HG03135 (cell line): ENCODE measurements at regions not wholly inside any gene's neighbourhood (a gene's known extent, or its start where the extent isn't known, plus 50 kb on each side); places are given as distances from the start of the nearest gene placed in this dataset.
"Not testable (repeated sequence)": the region's sequence is repeated elsewhere in the genome, so short reads cannot be mapped to it uniquely, and the experiment has no call there.

Experiments
- ATAC-seq: cut with Tn5 transposase; IDR thresholded peaks from one replicate; pipeline ENCODE4 v1.9.1; 2021; ENCODE audit warnings: mild to moderate bottlenecking, moderate library complexity; ENCODE audit not compliant: unreplicated experiment

DNA sequence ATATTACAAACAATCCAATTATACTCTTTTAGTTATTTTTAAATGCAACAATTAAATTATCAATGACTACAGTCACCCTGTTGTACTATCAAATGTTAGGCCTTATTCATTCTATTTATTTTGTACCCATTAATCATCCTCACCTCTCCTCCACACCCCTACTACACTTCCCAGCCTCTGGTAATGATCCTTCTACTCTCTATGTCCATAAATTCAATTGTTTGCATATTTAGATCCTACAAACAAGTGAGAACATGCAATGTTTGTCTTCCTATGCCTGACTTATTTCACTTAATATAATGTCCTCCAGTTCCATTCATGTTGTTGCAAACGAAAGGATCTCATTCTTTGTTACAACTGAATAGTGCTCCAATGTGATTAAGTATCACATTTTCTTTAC, 1414.6 kb downstream of the SLITRK1 start:
- ATAC-seq: no peak

DNA sequence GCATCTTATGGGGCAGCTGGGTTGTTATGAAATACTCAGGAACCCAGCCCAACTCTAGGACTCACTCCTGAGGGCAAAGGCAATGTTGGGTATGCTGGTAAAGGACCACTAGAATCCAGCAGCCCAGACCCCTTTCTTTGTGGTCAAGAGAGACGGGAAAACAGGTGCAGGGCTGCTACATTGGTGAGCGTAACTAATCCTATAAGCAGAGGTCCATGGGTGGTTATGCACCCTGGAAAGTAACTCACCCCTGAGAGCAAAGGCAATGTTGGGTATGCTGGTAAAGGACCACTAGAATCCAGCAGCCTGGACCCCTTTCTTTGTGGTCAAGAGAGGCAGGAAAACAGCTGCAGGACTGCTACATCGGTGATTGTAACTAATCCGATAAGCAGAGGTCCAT, 1422.7 kb downstream of the SLITRK1 start:
- ATAC-seq: not testable (repeated sequence)

DNA sequence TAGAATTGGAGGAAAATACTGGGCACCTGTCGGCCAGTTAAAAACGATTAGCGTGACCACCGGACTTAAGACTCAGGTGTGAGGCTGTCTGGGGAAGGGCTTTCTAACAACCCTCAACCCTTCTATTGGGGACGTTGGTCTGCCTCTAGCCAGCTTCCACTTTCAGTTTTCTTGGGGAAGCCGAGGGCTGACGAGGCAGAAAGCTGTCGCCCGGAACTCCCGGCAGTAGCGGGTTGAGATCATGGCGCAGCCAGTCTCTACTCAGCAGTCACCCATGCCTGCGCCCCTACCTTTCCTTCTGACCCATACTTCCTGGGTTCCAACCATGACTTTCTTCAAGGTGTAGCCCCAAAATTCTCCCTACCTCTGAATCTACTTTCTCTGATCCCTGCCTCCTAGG, 1424.1 kb downstream of the SLITRK1 start:
- no peak for ATAC-seq

DNA sequence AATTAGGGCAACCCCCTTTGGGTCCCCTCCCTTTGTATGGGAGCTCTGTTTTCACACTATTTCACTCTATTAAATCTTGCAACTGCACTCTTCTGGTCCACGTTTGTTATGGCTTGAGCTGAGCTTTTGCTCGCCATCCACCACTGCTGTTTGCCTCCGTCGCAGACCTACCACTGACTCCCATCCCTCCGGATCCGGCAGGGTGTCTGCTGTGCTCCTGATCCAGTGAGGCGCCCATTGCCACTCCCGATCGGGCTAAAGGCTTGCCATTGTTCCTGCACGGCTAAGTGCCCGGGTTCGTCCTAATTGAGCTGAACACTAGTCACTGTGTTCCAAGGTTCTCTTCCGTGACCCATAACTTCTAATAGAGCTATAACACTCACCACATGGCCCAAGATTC, 1424.7 kb downstream of the SLITRK1 start:
- ATAC-seq: not testable (repeated sequence)

DNA sequence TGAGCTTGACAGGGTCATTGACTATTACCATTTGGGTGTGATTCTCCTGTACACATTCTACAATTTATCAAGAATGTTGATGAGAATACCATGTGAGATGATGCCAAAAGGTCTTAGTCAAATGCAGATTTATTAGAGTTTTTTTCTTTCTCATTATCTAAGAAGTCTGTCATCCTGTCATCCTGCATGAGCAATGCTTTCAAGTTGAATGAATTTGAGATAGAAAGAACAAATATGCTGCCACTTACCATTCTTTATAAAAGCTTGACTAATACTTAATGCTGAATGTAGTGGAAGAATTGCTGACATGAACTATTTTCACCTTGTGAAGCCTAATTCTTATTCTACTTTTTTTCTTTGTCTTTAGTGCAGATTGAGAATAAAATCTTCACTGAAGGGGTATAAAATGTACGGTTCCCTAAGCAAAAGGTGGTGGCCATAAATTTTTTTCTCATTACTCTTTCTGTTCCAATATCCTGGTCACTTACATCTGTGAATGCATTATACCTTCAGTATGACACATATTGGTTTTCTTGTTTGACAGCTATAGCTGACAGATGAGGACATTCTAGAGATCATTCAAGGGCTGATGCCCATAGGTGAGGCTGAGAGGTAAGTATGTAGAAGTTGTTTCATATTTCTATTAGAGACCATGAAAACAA, 1434.7 kb downstream of the SLITRK1 start:
- ATAC-seq: no peak

DNA sequence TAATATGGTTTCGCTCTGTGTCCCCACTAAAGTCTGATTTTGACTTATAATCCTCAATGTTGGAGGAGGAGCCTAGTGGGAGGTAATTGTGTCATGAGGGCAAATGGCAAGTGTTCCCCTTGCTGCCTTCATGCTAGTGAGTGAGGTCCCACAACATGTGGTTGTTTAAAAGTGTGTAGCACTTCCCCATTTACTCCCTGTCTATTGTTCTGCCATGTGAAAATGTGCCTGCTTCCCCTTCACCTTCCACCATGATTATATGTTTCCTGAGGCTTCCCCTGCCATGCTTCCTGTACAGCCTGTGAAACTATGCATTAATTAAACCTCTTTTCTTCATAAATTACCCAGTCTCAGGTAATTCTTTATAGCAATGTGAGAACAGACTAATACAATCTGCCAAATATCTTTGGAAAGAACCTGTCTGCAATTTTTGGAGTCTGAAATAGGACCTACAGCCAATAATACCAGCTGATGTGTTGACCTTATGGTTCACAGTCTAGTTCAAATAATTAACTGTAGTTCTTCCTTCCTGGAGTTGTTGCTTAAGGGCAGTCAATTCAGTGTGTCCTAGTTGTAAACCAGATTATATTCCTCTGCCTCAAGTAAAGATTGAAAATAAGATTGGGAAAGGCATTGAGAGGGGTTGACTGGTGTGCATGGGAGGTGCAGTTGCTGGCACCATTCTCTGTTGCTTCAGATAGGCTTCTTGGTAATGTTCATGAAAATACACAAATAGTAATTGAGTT, 1442.9 kb downstream of the SLITRK1 start:
- ATAC-seq: no peak

DNA sequence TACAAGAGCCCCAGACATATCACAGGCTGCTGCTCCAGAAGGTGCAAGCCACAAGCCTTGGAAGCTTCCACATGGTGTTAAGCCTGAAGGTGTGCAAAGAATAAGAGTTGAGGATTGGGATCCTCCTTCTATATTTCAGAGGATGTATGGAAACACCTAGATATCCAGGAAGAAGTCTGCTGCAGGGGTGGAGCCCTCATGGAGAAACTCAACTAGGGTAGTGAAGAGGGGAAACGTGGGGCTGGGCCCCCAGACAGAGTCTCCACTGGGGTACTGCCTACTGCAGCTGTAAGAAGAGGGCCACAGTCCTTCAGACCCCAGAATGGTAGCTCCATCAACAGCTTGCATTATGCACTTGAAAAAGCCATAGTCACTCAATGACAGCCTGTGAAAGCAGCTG, 1444.0 kb downstream of the SLITRK1 start:
- no peak for ATAC-seq

DNA sequence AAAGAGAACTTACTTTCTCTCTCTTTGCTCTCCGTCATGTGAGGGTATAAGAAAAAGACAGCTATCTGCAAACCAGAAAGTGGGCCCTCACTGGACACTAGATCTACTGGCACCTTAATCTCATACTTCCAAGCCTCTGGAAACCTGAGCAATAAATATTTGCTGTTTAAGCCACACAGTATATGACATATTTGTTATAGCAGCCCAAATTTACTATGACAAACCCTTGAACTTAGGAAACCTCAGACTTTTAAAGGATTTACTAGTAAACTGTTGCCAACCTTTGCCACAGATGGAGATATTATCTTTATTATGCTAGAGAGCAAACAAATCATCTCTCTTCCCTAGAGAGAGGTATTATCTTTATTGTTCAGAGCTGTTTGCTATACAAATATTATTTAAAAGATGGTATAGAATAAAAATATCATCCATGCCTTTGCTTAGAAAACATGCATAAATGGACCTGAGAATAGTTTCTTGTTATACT, 1446.1 kb downstream of the SLITRK1 start:
- ATAC-seq: no peak

DNA sequence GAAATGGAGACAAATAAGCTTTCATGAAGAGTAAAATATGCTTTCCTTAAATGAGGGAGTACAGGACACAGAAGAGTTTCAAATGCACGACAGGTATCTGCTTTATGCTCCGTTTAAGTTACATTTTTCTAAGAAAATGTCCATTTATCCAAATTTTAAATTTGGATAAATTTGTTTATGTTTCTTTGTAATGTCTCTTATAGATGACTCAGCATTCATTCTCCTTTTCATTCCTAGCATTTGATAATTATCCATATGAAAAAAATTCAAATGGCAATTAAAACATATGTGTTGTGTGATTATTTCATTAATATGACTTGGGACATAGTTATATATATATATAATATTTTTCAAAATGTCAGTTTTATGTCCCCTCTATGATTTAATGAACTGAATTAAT, 1449.3 kb downstream of the SLITRK1 start:
- no peak for ATAC-seq

DNA sequence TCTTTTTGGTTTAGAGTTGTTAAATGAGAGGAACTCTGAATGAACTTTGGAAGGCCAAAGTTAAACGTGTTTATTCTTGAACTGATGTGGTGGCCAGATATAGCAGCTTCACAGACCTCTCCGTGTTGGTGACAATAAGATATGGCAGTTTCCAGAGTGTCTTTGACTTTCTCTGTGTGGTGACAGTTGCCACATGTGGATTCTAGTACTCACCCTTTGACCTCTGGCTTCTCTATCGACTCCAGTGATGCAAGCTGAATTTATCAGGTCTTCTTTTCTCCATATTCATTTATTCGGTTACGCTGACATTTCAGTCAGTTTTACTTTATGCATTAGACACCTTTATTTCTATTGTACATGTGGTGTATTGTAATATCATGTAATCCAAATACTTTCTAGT, 1469.5 kb downstream of the SLITRK1 start:
- ATAC-seq: no peak

DNA sequence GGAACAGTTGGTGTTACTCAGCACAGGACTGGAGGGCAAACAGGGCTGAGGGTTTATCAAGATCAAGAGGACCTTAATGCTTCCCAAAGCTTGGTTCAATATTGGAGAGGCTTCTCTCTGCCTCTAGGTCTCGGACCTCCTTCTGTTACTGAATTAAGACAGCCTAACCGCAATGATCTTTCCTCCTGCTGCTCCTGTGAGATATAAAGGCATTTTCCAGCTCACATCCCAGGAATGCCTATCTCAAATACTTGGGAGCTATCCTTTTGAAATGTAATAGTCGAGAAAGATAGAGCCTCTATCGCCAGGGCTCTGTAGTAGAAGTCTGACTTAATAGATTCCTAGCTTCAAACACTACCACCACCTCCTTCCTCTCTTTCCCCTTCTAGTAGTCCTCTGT, 1475.0 kb downstream of the SLITRK1 start:
- ATAC-seq: no peak

DNA sequence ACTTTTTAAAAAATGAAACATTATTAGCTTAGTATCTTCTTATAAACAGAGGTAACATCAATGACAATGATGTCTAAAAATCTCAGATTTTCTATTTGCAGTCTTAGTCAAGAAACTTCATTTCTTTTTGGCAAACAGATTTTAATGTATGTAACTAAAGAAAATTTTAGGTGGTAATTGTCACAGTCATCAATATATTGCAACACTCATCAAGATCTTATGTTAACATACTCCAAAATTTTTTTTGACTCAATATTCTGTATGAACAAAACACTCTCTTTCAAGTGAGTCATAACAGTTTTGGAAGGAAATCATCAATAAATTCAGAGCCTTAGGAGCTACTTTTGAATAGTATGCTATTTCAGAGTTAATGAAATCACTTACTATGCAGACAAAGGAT, 1507.6 kb downstream of the SLITRK1 start:
- no peak for ATAC-seq

DNA sequence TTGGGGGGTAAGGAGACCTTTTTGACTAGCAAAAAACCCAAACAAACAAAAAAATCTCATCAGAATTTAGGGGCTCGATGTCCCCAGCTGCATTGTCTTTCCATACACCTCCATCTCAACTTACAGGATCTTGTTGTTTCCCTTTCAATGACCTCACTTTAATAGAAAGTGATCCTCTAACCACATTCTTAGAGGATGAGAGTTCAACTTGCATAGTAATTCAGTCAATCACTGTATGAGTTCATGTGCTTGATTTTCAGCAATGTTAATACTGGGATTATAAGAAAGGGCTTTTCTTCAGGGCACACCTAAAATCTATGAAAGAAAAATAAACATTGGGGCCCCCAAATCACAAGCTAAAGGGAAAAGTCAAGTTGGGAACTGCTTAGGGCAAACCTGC, 1512.0 kb downstream of the SLITRK1 start:
- ATAC-seq: no peak

DNA sequence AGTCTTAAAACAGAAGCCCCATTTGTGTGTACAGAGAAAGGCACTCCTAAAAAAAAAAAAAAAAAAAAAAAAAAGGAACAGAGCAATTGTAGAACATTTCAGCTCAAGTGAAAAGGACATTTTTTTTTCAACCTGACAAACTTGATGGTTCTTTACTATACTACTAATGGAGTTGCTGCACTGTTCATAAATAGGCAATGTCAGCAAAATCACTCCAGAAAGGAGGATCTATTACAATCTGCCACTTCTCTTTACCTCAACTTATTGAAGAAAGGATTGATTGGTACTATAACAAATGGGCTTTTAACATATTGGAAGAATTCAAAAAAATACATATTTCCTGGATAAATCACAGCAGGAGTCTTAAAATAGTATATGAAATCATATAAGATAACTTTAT, 1517.7 kb downstream of the SLITRK1 start:
- no peak for ATAC-seq

DNA sequence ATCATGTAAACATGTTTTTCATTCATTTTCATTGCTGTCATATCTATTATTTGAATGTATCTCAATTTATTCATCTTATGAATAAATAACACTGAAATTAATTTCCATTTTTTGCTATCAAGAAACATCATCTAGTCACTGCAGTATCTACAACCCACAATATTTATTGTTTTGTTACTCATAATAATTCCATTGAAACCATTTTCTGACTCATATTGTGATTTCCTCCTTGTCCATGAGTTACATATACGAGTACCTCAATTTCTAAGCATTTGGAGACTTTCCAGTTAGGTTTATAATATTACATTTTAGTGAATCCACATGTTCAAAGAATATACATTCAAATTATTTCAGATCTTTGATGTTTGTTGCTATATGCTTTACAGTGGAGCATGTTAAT, 1524.0 kb downstream of the SLITRK1 start:
- ATAC-seq: no peak

DNA sequence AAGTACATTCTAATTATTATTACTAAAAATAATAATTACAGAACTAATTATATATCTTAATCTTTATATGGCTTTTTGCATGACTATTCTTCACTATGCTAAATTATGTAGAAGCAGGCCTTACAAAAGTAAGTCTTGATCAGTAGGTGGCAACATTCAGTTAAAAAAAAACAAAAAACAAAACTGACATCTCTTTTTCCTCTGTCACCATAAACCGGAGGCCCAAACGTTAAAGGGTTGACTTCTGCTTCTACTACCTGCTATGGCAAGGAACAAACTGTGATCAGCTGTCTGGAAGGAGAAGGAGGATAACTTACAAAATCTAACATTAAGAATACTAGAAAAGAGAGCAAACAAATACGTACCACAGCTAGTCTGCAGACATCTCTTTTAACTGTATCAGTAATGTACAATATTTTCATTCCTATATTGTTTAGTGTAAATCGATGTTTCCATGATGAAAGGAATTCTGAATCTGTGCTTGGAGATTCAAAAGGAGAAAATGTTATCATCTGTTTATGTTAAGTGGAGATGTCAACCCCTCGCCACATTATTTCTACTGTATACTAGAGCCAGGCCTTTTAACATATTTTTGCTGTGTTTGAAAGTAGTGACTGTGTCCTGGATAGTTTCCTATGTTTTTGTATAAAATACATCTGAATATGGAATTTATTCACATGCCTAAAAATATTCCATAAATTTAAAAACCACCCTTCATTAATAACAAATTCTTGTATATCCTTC, 1525.4 kb downstream of the SLITRK1 start:
- ATAC-seq: no peak

DNA sequence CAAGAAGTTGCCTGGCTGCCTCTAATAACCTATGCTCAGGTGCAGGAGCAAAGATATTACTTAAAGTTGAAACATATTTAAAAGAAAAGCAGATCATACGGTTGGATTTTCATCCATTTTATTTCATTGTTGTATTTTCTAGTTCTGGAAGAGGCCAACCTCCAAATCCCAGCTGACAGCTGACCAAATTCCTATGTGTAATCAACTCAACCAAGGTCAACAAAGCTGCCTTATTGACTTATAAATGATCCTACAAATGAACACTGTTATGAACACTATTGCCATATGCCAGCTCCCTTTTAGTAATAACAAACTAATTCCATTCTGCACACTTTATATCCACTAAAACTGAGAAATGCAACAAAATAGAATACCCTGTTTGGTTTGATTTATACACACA, 1537.4 kb downstream of the SLITRK1 start:
- ATAC-seq: no peak

DNA sequence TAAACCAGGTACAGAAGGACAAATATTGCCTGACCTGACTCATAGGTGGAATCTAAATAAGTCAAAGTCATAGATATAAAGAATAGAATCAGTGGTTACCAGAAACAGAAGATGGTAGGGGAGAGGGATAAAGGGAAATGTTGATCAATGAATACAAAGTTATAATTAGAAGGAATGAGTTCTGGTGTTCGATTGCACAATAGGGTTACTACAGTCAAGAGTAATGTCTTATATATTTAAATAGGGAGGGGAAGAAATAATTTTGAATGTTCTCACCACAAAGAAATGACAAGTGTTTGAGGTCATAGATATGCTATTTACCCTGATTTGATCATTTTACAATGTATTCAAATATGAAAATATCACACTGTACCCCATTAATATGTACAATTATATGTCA, 1541.2 kb downstream of the SLITRK1 start:
- no peak for ATAC-seq

DNA sequence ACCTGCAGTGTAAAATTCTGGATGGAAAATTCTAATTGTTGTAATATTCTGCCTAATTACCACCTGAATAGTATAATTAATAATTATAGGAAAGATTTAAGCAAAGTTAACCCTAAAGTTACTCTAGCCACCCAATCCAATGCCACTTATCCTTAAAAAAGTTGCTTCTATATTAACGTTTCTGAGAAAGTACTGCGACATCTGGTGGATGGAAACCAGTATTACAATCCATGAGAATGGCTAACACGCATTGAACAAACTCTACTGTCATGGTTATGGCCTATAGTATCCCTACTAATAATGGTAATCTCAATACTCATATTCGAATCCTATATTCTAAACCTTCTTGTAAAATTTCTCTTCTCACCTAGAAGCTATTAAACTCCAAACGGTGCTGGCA, 1551.8 kb downstream of the SLITRK1 start:
- ATAC-seq: no peak

DNA sequence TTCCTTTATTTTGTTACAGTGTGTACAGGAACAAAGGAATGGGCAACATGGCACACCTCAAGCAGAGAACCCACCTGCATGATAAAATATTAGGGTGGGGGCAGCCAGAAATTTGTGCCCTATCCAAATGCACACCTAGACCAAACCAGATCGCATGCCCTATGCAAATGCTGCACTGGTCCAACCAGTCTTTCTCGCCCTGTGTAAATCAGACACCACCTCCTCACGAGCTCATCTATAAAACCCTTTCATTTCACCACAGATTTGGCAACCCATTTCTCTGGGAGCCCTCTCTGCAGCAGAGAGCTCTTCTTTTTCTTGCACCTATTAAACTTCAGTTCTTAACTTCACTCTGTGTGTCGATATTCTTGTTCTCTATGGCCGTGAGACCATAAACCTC, 1559.2 kb downstream of the SLITRK1 start:
- no peak for ATAC-seq

DNA sequence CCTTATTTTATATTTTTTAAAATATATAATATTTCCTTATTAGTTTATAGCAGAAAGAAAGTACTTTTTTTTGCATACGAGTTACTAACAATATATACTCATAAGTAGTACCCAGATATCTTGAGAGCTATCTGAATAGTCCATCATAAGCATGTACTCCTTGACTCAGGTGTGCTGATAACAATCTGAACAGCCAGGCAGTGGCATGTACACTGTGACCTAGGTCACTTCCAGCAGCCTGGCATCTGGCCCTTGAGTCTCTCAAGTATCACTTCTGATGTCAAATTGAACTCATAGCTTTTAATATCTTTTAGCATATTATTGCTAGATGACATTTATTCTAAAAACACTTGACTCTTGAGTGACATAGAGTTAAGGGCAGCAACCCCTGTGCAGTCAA, 1576.7 kb downstream of the SLITRK1 start:
- no peak for ATAC-seq

DNA sequence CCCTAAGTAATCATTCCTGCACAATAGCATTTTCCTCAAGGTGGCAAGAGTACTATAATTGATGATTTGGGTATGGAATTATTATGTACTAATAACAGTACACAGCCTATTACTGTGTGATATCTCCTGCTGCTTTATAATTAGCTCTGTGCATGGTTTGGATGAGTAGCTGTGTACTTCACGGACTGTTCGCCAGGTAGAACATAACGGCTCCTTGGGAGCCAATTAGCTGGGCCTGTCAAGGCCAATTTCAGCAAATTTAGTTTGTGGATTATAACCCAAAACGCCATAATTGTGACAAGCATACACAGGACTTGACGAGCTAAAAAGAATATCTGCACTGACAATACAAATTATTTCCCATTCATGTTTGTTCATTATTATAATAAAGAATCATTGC, 1584.2 kb downstream of the SLITRK1 start:
- ATAC-seq: no peak
